HG02870 (cell line): ENCODE measurements at regions not wholly inside any gene's neighbourhood (a gene's known extent, or its start where the extent isn't known, plus 50 kb on each side); places are given as distances from the start of the nearest gene placed in this dataset.
"Not testable (repeated sequence)": the region's sequence is repeated elsewhere in the genome, so short reads cannot be mapped to it uniquely, and the experiment has no call there.

Source experiments
- ATAC-seq: cut with Tn5 transposase; IDR thresholded peaks from one replicate; pipeline ENCODE4 v1.9.1; 2021; ENCODE audit warnings: mild to moderate bottlenecking, moderate library complexity; ENCODE audit not compliant: unreplicated experiment

GRCh38 chr12:126907900-126908764 lies 1358.8 kb upstream of the TMEM132C start:
- no peak for ATAC-seq

- ATAC-seq, result no peak
Measured at GRCh38 chr12:126908765-126909142, 1358.2 kb upstream of the TMEM132C start.

GRCh38 chr12:126910570-126910969 lies 1356.4 kb upstream of the TMEM132C start:
- ATAC-seq, result no peak

GRCh38 chr12:126912111-126912510 lies 1354.9 kb upstream of the TMEM132C start:
- no peak for ATAC-seq

- no peak for ATAC-seq
Measured at GRCh38 chr12:126914170-126914793, 1352.7 kb upstream of the TMEM132C start.

GRCh38 chr12:126915309-126915708 lies 1351.7 kb upstream of the TMEM132C start:
- ATAC-seq, result no peak

- ATAC-seq, result no peak
Measured at GRCh38 chr12:126926023-126926594, 1340.9 kb upstream of the TMEM132C start.

GRCh38 chr12:126930234-126930633 lies 1336.7 kb upstream of the TMEM132C start:
- ATAC-seq, result no peak

GRCh38 chr12:126932156-126932555 lies 1334.8 kb upstream of the TMEM132C start:
- ATAC-seq, result no peak

GRCh38 chr12:126935435-126935834 lies 1331.5 kb upstream of the TMEM132C start:
- ATAC-seq, result no peak

- ATAC-seq, result no peak
Measured at GRCh38 chr12:126936181-126936851, 1330.7 kb upstream of the TMEM132C start.

GRCh38 chr12:126937431-126937830 lies 1329.5 kb upstream of the TMEM132C start:
- ATAC-seq, result no peak

GRCh38 chr12:126944684-126945083 lies 1322.3 kb upstream of the TMEM132C start:
- ATAC-seq, result no peak

GRCh38 chr12:126946958-126947357 lies 1320.0 kb upstream of the TMEM132C start:
- not testable (repeated sequence) for ATAC-seq

- ATAC-seq, result no peak
Measured at GRCh38 chr12:126949558-126949957, 1317.4 kb upstream of the TMEM132C start.

- ATAC-seq, result no peak
Measured at GRCh38 chr12:126950266-126950665, 1316.7 kb upstream of the TMEM132C start.

GRCh38 chr12:126952096-126953007 lies 1314.6 kb upstream of the TMEM132C start:
- no peak for ATAC-seq

- no peak for ATAC-seq
Measured at GRCh38 chr12:126953365-126953889, 1313.5 kb upstream of the TMEM132C start.

GRCh38 chr12:126960221-126960620 lies 1306.7 kb upstream of the TMEM132C start:
- no peak for ATAC-seq

GRCh38 chr12:126960709-126961108 lies 1306.3 kb upstream of the TMEM132C start:
- no peak for ATAC-seq
